HG02852 (cell line): ENCODE measurements at regions not wholly inside any gene's neighbourhood (a gene's known extent, or its start where the extent isn't known, plus 50 kb on each side); places are given as distances from the start of the nearest gene placed in this dataset.

Experiments
- ATAC-seq: cut with Tn5 transposase; IDR thresholded peaks from one replicate; pipeline ENCODE4 v1.9.1; 2021; ENCODE audit warnings: mild to moderate bottlenecking, moderate library complexity; ENCODE audit not compliant: unreplicated experiment

GRCh38 chr3:101172516-101172915 lies 147.9 kb downstream of the IMPG2 start:
- ATAC-seq, result no peak

GRCh38 chr3:101171681-101172191 lies 148.6 kb downstream of the IMPG2 start:
- no peak for ATAC-seq

DNA sequence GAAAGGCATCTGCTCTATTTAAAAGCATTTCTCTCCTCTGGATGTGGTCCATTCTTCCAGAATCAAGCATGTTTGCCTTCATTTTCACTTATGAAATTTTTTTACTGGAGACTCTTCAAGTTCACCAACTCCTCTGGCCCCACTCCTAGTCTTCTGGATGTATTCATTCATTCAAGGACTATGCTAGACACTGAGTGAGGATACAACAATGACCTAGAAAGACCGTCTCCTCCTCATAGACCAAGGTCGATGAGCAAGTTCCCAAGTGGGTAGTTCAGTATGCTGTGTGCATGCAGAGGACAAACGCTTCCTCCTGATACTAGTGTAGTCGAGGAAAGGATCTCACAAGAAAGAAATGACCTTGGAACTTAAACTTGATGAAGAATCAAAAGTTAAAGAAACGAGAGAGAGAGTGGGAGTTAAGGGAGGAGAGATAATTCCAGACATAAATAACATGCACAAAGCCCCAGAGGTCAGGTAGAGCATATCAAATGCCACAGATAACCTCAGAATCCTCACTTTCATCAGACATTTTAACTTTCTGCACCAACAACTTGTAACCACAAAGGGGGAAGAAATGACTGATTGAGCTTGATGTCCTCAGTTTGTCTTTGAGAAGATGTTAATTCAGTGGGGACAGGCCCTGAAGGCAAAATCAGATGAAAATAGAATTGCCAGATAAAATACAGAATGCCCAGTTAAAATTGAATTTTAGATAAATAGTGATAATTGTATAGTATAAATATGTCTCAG lies 149.4 kb downstream of the IMPG2 start:
- ATAC-seq, result no peak

- ATAC-seq, result no peak
Observed at GRCh38 chr3:101170062-101170771, 150.2 kb downstream of the IMPG2 start.

DNA sequence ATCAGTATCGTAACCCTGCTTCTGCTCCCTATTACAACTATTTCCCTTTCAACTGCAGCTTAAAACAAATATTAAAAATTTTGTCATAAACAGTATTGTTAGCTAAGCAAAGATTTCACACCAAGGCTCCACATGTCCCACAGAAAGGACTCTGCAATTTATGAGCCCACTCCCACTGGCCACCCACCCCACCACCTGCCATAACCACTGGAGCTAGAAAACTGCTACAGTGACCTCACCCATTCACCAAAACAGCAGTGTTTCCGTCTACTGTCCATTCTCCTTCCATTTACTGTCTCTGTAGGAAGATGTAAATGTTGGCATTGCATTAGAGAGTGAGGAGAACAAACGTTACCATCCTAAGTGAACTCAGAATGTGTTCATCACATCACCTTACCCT lies 150.9 kb downstream of the IMPG2 start:
- ATAC-seq, result no peak

DNA sequence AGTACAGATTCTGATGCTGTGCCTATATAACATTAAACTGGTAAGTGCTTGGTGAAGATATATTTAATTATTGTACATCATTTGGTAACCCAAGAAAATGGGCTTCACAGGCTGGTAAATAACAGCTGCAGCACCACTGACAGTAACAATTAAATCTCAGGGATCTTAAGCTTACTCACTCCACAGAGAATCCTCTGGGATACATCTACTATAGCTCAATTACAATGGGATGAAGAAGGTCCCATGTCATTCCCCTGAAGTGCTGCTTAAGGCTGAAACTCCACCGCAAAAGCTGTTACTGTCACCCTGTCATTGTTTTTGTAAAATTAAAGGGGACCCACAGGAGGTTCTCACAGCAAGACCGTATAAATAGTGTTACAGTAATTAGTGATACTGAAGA lies 153.0 kb downstream of the IMPG2 start:
- no peak for ATAC-seq

DNA sequence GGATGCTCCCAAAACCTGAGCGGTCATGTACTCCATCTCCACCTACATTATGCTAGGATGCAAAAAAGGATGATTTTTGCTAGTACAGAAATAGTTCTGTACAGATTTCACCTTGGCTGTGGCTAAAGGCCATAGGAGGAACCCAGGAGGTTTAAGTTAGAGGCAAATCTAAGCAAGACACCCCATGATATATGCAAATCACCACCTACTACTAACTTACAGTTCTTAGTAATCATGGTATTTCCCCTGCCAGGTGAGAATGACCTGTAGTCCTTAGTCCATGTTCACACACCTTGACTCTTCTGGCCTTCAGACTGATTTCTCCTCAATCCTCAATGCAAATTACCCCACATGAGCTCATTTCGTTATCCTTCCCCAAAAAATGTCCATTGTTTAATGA lies 154.2 kb downstream of the IMPG2 start:
- ATAC-seq, result no peak

DNA sequence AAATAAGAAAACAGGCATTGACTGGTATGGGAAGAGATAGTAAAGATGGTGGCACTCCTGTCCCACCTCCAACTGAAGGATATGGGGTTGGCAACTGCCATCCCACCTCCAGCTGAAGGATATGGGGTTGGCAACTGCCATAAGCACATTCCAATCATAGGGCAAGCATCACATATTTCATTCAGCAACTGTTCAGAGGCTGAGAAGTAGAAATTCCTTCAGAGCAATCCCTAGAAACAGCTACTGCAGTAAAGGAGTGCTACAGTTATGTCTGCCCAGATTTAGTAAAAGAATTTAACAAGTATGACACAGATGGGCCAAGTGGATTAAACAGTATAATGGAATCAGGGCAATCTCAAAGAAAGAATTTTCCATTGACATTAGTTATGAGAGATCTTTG lies 156.8 kb downstream of the IMPG2 start:
- ATAC-seq, result no peak

DNA sequence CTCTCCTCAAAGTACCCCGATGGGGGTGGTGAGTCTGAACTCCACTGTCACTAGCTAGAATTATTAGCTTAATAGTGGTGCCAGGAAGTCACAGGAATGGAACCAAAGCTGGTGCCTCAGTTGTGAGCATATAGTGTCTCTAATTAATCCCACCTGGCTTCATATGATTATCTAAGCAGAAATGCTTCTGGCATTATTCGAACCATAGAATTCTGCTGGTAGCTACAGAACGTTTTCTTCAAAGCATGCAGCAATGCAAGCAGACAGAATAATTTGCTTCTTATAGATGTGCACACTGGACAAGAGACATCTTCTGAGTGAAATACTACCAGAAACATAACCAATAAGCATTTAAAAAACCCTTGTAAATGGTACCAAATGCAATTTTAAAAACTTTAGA lies 160.9 kb downstream of the IMPG2 start:
- no peak for ATAC-seq

- ATAC-seq, result no peak
Observed at GRCh38 chr3:101158374-101158773, 162.0 kb downstream of the IMPG2 start.

- ATAC-seq, result no peak
Observed at GRCh38 chr3:101156787-101157345, 163.5 kb downstream of the IMPG2 start.

DNA sequence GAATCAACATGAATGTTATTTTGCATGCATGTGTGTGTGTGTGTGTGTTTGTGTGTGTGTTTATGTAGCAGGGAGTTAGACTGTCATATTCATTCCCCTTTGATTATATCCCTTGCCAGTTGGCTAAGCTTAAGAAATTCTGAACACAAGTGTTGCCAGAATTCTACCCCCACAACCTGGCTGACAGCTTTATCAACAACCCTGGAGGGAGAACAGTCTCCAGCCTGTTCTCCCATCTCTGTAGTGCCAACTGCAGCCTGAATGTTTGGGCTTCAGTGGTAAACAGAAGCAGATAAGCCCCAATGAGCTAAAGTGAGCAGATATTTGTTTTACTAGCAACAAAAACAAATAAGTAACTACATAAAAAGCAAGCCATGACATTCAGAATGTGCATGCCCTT lies 162.6 kb upstream of the ABI3BP start:
- ATAC-seq, result no peak

GRCh38 chr3:101154401-101154800 lies 161.2 kb upstream of the ABI3BP start:
- ATAC-seq, result no peak

- no peak for ATAC-seq
Observed at GRCh38 chr3:101151286-101151913, 158.2 kb upstream of the ABI3BP start.

- no peak for ATAC-seq
Observed at GRCh38 chr3:101150504-101150903, 157.3 kb upstream of the ABI3BP start.

- no peak for ATAC-seq
Observed at GRCh38 chr3:101149707-101150106, 156.5 kb upstream of the ABI3BP start.

DNA sequence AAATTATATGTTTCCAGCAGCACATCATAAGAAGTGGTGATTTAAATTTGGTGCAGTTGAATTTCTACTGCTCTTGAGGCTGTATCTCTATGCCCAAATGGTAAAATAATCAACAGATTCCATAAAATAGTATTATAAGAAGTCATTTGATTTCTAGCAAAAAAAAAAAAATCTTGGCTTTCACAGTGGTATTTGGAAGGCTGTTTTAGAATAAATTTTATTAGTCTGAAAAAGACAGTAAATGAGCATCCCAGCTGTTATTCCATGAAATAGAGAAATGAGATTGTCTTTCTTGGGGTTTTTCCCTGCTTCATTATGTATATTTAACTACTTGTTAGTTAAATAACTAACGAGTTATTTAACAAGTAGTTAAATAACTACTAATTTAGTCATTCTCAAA lies 156.0 kb upstream of the ABI3BP start:
- no peak for ATAC-seq

DNA sequence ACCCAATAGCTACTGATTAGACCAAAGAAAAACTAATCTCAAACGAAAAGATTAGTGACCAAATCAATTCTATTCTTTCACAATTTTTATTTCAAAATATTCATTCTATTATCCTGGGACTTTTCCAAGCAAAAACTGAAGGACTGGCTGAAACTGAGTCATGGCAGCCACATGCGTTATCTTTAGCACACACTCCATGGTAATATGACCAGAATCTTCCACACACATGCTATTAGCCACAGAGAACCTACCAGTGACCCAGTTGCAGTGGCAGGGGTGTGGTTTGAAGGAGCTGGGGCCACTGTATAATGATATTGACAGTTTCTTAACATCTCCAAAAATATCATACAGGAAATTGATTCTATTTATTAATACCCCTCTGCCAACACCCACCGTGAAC lies 154.8 kb upstream of the ABI3BP start:
- ATAC-seq, result no peak

DNA sequence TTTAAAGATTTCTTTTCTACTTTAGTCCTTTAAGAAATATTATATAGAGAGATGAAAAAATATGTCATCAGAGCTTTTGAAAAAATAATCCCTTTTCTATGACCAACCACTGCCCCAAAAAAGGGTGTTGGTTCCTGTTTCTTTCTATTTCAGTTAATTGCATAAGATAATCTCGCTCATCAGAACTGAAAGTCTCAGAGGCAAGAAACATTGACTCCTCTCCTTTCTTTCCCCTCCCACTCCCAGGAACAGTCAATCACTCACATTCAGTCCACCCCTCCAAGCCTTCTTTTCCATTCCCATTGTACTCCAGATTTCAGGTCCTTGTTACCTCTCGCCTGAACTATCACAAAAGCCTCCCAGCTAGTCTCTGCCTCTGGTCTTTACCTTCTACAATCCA lies 153.7 kb upstream of the ABI3BP start:
- ATAC-seq, result no peak

DNA sequence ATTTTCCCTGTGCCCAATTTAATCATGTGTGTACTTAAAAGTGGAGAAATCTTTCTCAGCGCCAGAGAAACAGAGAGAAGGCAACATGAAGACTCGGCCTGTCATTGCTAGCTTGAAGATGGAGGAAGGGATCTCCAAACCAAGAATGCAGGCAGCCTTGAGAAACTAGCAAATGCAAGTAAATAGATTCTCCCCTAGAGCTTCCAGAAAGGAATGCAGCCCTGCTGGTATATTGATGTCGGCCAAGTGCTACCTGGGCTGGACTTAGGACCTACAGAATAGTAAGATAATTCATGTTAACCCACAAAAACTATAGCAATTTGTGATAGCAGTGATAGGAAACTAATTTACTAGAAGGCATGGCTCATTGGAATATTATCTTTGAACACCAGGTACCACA lies 150.9 kb upstream of the ABI3BP start:
- ATAC-seq, result no peak

- ATAC-seq, result no peak
Observed at GRCh38 chr3:101143012-101143411, 149.8 kb upstream of the ABI3BP start.

DNA sequence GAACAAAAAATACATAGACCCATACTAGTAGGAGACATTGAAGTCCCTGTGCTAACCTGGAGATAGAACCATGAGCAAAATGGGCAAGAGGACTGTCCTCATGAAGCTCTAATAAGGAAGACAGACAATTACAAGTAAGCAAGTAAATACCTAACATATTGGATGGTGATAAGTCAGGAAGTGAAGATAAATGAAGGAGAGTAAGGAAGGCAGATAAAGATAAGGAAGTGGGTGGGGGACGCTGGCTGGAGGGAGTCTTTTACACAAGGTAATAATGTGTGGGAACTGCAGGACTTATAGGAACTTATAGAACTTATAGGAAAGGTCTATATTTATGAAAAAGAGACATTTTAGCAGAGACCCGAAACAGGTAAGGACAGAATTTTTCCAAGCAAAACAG lies 148.9 kb upstream of the ABI3BP start:
- ATAC-seq, result no peak
